HepG2 (cell line): ENCODE measurements at regions not wholly inside any gene's neighbourhood (a gene's known extent, or its start where the extent isn't known, plus 50 kb on each side); places are given as distances from the start of the nearest gene placed in this dataset.

ENCODE experiments used
- ATAC-seq: fragments of 200-7000 bp; cut with Tn5 transposase; 3 replicates; pipeline ENCODE4 v1.9.1; 2020; ENCODE audit warnings: mild to moderate bottlenecking, moderate library complexity
- BruUV-seq: library from RNA; stranded (reverse); fragments of 400-500 nt; replicated peaks from 2 replicates; lab custom pipeline; 2021; lab: Mats Ljungman, UMichigan
- CTCF ChIA-PET: fragments of 300-600 bp; formaldehyde crosslinking; extraction: SDS; loops from one replicate; lab custom pipeline; 2021; ENCODE audit warnings: low total read pairs, inconsistent platforms, low intra/inter-chr PET ratio; lab: Yijun Ruan, JAX
- POLR2A ChIA-PET: fragments of 350-600 bp; sonication (Branson Sonifier 250); formaldehyde crosslinking; loops from one replicate; lab custom pipeline; 2020; ENCODE audit warnings: antibody characterized with exemption, inconsistent platforms; lab: Yijun Ruan, JAX
- DNase-seq: peaks from one replicate; pipeline ENCODE4 v3.0.0-alpha.2; 2015; ENCODE audit warnings: low spot score
- FAIRE-seq: peaks from 3 replicates; lab custom pipeline; 2011; peaks lifted over from hg19 to GRCh38; lab: Jason Lieb, UNC
- H2AFZ ChIP-seq: one replicate; pipeline ENCODE4 v1.6.1; 2011; ENCODE audit warnings: low read length, inconsistent platforms
- H3K27ac ChIP-seq: fragments of 300-600 bp; 3 replicates; pipeline ENCODE4 v1.8.0; 2011; ENCODE audit warnings: mixed run types, mild to moderate bottlenecking, mixed read lengths, low read length, inconsistent platforms; ENCODE audit not compliant: insufficient read depth; ENCODE audit errors: extremely low read length
- H3K27me3 ChIP-seq, 2 experiments: fragments of 200-600 bp in 1 of 2; 2 replicates in 1 of 2; 3 replicates in 1 of 2; pipeline versions ENCODE4 v1.6.0 to v1.8.0; 2011; ENCODE audit warnings: low read length in 2 of 2, mild to moderate bottlenecking in 2 of 2, moderate library complexity in 2 of 2, inconsistent platforms in 1 of 2; ENCODE audit not compliant: insufficient read depth in 2 of 2, control insufficient read depth in 1 of 2
- H3K36me3 ChIP-seq, 2 experiments: fragments of 200-600 bp in 1 of 2; replicated peaks in 1 of 2; 2 replicates in 1 of 2; 3 replicates in 1 of 2; pipeline versions ENCODE4 v1.5.1 to v1.8.0; 2011; ENCODE audit warnings: low read length in 2 of 2, inconsistent platforms in 1 of 2; ENCODE audit not compliant: insufficient read depth in 2 of 2, control insufficient read depth in 1 of 2
- H3K4me1 ChIP-seq: 2 replicates; pipeline ENCODE4 v1.5.1; 2012; ENCODE audit warnings: low read length, inconsistent platforms; ENCODE audit not compliant: insufficient read depth
- H3K4me2 ChIP-seq: 2 replicates; pipeline ENCODE4 v1.6.0; 2011; ENCODE audit warnings: low read depth, low read length, inconsistent platforms
- H3K4me3 ChIP-seq, 3 experiments: fragments of 200-600 bp in 1 of 3; sonication (generic), shearing (Covaris generic) in 1 of 3; replicated peaks in 1 of 3; 2 replicates each; pipeline ENCODE4 v1.5.1; 2011 to 2016; ENCODE audit warnings: low read length in 3 of 3, inconsistent platforms in 2 of 3, low read depth in 2 of 3, mild to moderate bottlenecking in 2 of 3, control low read depth in 1 of 3, mixed read lengths in 1 of 3; ENCODE audit not compliant: insufficient read depth in 1 of 3
- H3K79me2 ChIP-seq: one replicate; pipeline ENCODE4 v1.6.1; 2011; ENCODE audit warnings: low read length, inconsistent platforms; ENCODE audit not compliant: insufficient read depth
- H3K9ac ChIP-seq: 2 replicates; pipeline ENCODE4 v1.6.0; 2011; ENCODE audit warnings: mild to moderate bottlenecking, low read depth, low read length, inconsistent platforms; ENCODE audit not compliant: insufficient read depth
- H3K9me3 ChIP-seq: 2 replicates; pipeline ENCODE4 v1.5.1; 2012; ENCODE audit warnings: mild to moderate bottlenecking, low read length
- H4K20me1 ChIP-seq: 2 replicates; pipeline ENCODE4 v1.6.0; 2011; ENCODE audit warnings: inconsistent platforms, mild to moderate bottlenecking, low read length, moderate library complexity; ENCODE audit not compliant: insufficient read depth
- FOXM1 ChIP-seq: sonication (generic); formaldehyde crosslinking; IDR thresholded peaks from 2 replicates; pipeline ENCODE4 v1.5.0; 2020; ENCODE audit warnings: missing genetic modification reagents
- KDM5A ChIP-seq: fragments of 200-600 bp; sonication (generic); IDR thresholded peaks from 2 replicates; pipeline ENCODE4 v1.7.0; 2018; ENCODE audit warnings: antibody characterized with exemption, mild to moderate bottlenecking, low read length, borderline replicate concordance
- KMT2A ChIP-seq: sonication (generic); formaldehyde crosslinking; IDR thresholded peaks from 2 replicates; pipeline ENCODE4 v1.4.0; 2020; ENCODE audit warnings: missing genetic modification reagents
- MAFF ChIP-seq: IDR thresholded peaks from 2 replicates; pipeline ENCODE4 v1.6.1; 2011; ENCODE audit warnings: low read depth, low read length, improper control_type of control experiment
- MAFK ChIP-seq, 2 experiments: IDR thresholded peaks in 1 of 2; conservative IDR thresholded peaks in 1 of 2; 2 replicates each; pipeline ENCODE4 v1.6.1; 2011; ENCODE audit warnings: improper control_type of control experiment in 2 of 2, low read length in 2 of 2
- PITX1 ChIP-seq: sonication (generic); formaldehyde crosslinking; IDR thresholded peaks from 2 replicates; pipeline ENCODE4 v1.5.1; 2020; ENCODE audit warnings: mild to moderate bottlenecking, missing genetic modification reagents
- SMARCC2 ChIP-seq: fragments of 450-650 bp; IDR thresholded peaks from 2 replicates; pipeline ENCODE4 v1.6.1; 2017; ENCODE audit warnings: antibody characterized with exemption, mild to moderate bottlenecking
- TCF7 ChIP-seq: sonication (generic); IDR thresholded peaks from 2 replicates; pipeline ENCODE4 v1.6.1; 2016; ENCODE audit warnings: antibody characterized with exemption, low read depth
- THAP11 ChIP-seq: IDR thresholded peaks from 2 replicates; pipeline ENCODE4 v1.6.1; 2016; ENCODE audit warnings: missing biosample characterization, missing genetic modification reagents
- ZNF296 ChIP-seq: sonication (generic); formaldehyde crosslinking; conservative IDR thresholded peaks from 2 replicates; pipeline ENCODE4 v1.5.0; 2020; ENCODE audit warnings: mild to moderate bottlenecking, missing genetic modification reagents
- ZNF337 ChIP-seq: sonication (generic); formaldehyde crosslinking; IDR thresholded peaks from 2 replicates; pipeline ENCODE4 v1.5.1; 2020; ENCODE audit warnings: missing genetic modification reagents, low read depth, mild to moderate bottlenecking, borderline replicate concordance
- ZSCAN12 ChIP-seq: sonication (generic); formaldehyde crosslinking; IDR thresholded peaks from 2 replicates; pipeline ENCODE4 v1.9.0; 2021; ENCODE audit warnings: mild to moderate bottlenecking, missing genetic modification reagents
- WGBS: methylation state at CpG from one replicate; pipeline ENCODE4 v1.1.6; 2017; ENCODE audit warnings: low lambda C conversion rate; 5-methylcytosine and 5-hydroxymethylcytosine counted together
- in situ Hi-C: cut with HindIII; loops from 2 replicates; pipeline ENCODE4 v1.10.0; 2017; ENCODE audit warnings: low pct_unique_long_range_greater_than_20kb; ENCODE audit not compliant: extremely low pct_ligation_motif_present
- intact Hi-C: fragments of 100-400 bp; cut with micrococcal nuclease; formaldehyde crosslinking; loops from one replicate; pipeline ENCODE4 v1.10.0; 2022; ENCODE audit not compliant: unreplicated experiment
- TF ChIP-seq, protein P1 (sequence below): sonication (generic); formaldehyde crosslinking; IDR thresholded peaks from 2 replicates; pipeline ENCODE4 v1.4.0; 2020; ENCODE audit warnings: missing genetic modification reagents, borderline replicate concordance
- TF ChIP-seq, protein P2 (sequence below): sonication (generic); formaldehyde crosslinking; IDR thresholded peaks from 2 replicates; pipeline ENCODE4 v1.5.1; 2020; ENCODE audit warnings: missing genetic modification reagents, mild to moderate bottlenecking, borderline replicate concordance
- TF ChIP-seq, protein P3 (sequence below): sonication (generic); formaldehyde crosslinking; IDR thresholded peaks from 2 replicates; pipeline ENCODE4 v1.4.0; 2020; ENCODE audit warnings: missing genetic modification reagents, borderline replicate concordance
- TF ChIP-seq, protein P4 (sequence below): sonication (generic); IDR thresholded peaks from 2 replicates; pipeline ENCODE4 v1.6.1; 2016; ENCODE audit warnings: low read depth, borderline replicate concordance

DNA sequence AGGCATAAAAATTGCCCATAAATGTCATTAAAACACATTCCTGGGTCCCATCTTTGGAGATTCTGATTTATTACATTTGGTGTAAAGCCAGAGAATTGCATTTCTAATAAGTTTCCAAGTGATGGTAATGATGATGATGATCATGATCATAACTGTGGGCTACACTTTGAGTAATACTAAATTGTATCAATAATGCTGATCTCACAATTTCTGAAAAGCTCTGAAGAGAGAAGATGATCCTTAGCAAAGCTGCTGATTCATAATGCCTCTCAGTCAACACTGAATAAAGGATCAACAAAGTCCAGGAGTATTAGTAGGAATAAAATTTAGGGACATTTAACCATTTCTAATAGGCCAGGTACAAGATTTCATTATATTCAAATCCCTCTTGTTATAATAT lies 434.5 kb downstream of the CAAP1 start (continued):
- no peak for TF ChIP-seq ZNF337 (CRISPR knock-in tag)
- no peak for TF ChIP-seq FOXM1
- no peak for TF ChIP-seq ZSCAN12
- TF ChIP-seq KDM5A: no peak
- TF ChIP-seq MAFF: peak; percentile 61
- TF ChIP-seq MAFK (conservative IDR thresholded peaks at IDR 0.05 in 1 of 2, IDR thresholded peaks at IDR 0.05 in 1 of 2; ENCODE audit: low read length in 2 of 2): peak; percentile 74 to 76
- TF ChIP-seq, protein P1, sequence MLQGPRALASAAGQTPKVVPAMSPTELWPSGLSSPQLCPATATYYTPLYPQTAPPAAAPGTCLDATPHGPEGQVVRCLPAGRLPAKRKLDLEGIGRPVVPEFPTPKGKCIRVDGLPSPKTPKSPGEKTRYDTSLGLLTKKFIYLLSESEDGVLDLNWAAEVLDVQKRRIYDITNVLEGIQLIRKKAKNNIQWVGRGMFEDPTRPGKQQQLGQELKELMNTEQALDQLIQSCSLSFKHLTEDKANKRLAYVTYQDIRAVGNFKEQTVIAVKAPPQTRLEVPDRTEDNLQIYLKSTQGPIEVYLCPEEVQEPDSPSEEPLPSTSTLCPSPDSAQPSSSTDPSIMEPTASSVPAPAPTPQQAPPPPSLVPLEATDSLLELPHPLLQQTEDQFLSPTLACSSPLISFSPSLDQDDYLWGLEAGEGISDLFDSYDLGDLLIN (CRISPR knock-in tag): no peak
- TF ChIP-seq KMT2A: no peak

DNA sequence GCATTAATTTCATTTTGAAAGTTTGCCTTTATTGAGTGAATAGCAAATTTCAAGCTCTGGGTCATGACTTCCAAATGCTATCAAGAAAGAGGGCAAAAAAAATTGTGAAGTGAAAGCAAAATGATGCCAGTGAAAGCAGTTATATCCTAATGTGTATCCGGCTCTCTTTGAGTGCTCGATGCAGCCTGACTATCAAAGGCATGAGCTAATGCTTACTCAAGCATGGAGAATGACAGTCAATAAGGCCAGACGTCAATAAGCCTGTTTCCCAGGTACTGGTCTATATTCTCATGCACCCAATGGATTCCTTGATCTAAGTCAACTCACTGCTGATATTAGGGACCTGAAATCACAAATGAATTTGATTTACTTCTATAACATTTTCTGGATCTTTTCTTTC lies 435.5 kb downstream of the CAAP1 start:
- no peak overlapping the region for H3K4me2 ChIP-seq
- H3K4me3 ChIP-seq: no peak overlapping the region
- H3K27ac ChIP-seq: no peak overlapping the region
- H3K36me3 ChIP-seq: no peaks in the 10 kb centered on the region
- no peak overlapping the region for H2AFZ ChIP-seq
- no peaks in the 10 kb centered on the region for H3K4me1 ChIP-seq
- CTCF ChIA-PET: no interaction called here
- intact Hi-C loops (no loop called here), in situ Hi-C loops (no loop called here)
- no TSS peak for BruUV-seq
- 8% methylated on average over 3 of the region's 3 CpGs for WGBS
- no peaks in the 10 kb centered on the region for H4K20me1 ChIP-seq
- H3K79me2 ChIP-seq: no peaks in the 10 kb centered on the region
- FAIRE-seq (no peak), DNase-seq (no peak), ATAC-seq (no peak)
- H3K27me3 ChIP-seq: no peaks in the 10 kb centered on the region
- POLR2A ChIA-PET: no interaction called here
- H3K9ac ChIP-seq: no peak overlapping the region
- no peaks in the 10 kb centered on the region for H3K9me3 ChIP-seq
- no peak for TF ChIP-seq PITX1
- no peak for TF ChIP-seq THAP11 (CRISPR knock-in tag)
- TF ChIP-seq, protein P2, sequence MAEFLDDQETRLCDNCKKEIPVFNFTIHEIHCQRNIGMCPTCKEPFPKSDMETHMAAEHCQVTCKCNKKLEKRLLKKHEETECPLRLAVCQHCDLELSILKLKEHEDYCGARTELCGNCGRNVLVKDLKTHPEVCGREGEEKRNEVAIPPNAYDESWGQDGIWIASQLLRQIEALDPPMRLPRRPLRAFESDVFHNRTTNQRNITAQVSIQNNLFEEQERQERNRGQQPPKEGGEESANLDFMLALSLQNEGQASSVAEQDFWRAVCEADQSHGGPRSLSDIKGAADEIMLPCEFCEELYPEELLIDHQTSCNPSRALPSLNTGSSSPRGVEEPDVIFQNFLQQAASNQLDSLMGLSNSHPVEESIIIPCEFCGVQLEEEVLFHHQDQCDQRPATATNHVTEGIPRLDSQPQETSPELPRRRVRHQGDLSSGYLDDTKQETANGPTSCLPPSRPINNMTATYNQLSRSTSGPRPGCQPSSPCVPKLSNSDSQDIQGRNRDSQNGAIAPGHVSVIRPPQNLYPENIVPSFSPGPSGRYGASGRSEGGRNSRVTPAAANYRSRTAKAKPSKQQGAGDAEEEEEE (CRISPR knock-in tag): no peak
- TF ChIP-seq, protein P3, sequence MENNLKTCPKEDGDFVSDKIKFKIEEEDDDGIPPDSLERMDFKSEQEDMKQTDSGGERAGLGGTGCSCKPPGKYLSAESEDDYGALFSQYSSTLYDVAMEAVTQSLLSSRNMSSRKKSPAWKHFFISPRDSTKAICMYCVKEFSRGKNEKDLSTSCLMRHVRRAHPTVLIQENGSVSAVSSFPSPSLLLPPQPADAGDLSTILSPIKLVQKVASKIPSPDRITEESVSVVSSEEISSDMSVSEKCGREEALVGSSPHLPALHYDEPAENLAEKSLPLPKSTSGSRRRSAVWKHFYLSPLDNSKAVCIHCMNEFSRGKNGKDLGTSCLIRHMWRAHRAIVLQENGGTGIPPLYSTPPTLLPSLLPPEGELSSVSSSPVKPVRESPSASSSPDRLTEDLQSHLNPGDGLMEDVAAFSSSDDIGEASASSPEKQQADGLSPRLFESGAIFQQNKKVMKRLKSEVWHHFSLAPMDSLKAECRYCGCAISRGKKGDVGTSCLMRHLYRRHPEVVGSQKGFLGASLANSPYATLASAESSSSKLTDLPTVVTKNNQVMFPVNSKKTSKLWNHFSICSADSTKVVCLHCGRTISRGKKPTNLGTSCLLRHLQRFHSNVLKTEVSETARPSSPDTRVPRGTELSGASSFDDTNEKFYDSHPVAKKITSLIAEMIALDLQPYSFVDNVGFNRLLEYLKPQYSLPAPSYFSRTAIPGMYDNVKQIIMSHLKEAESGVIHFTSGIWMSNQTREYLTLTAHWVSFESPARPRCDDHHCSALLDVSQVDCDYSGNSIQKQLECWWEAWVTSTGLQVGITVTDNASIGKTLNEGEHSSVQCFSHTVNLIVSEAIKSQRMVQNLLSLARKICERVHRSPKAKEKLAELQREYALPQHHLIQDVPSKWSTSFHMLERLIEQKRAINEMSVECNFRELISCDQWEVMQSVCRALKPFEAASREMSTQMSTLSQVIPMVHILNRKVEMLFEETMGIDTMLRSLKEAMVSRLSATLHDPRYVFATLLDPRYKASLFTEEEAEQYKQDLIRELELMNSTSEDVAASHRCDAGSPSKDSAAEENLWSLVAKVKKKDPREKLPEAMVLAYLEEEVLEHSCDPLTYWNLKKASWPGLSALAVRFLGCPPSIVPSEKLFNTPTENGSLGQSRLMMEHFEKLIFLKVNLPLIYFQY: no peak
- TF ChIP-seq SMARCC2: no peak
- TF ChIP-seq TCF7: no peak
- TF ChIP-seq ZNF296 (CRISPR knock-in tag): no peak
- TF ChIP-seq, protein P4, sequence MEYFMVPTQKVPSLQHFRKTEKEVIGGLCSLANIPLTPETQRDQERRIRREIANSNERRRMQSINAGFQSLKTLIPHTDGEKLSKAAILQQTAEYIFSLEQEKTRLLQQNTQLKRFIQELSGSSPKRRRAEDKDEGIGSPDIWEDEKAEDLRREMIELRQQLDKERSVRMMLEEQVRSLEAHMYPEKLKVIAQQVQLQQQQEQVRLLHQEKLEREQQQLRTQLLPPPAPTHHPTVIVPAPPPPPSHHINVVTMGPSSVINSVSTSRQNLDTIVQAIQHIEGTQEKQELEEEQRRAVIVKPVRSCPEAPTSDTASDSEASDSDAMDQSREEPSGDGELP: no peak
